WTC11 (cell line): ENCODE measurements at regions not wholly inside any gene's neighbourhood (a gene's known extent, or its start where the extent isn't known, plus 50 kb on each side); places are given as distances from the start of the nearest gene placed in this dataset.
A peak's percentile ranks its signal among the peaks of the same experiment; 100 is the strongest.

Source experiments
- ATAC-seq: fragments of 200-7000 bp; cut with Tn5 transposase; 2 replicates; pipeline ENCODE4 v1.10.0; 2021; ENCODE audit warnings: mild to moderate bottlenecking, moderate library complexity
- CTCF ChIA-PET: fragments of 300-600 bp; sonication (Branson Sonifier 250); formaldehyde crosslinking; loops from one replicate; lab custom pipeline; 2021; ENCODE audit warnings: antibody characterized with exemption; lab: Charles Lee
- POLR2A ChIA-PET: fragments of 350-600 bp; sonication (Branson Sonifier 250); formaldehyde crosslinking; loops from one replicate; lab custom pipeline; 2021; ENCODE audit warnings: antibody characterized with exemption; lab: Charles Lee
- DNase-seq: peaks from one replicate; pipeline ENCODE4 v3.0.0; 2021; ENCODE audit warnings: low spot score
- H3K27ac Mint-ChIP-seq: 2 replicates; pipeline ENCODE4 v1.8.0; 2021; ENCODE audit warnings: mixed read lengths
- H3K27me3 Mint-ChIP-seq: 2 replicates; pipeline ENCODE4 v1.8.0; 2021; ENCODE audit warnings: low read depth, mild to moderate bottlenecking, moderate library complexity, mixed read lengths
- H3K36me3 Mint-ChIP-seq: 2 replicates; pipeline ENCODE4 v1.8.0; 2021; ENCODE audit warnings: mixed read lengths
- H3K4me1 Mint-ChIP-seq: 2 replicates; pipeline ENCODE4 v1.8.0; 2022; ENCODE audit warnings: mixed read lengths
- H3K4me3 Mint-ChIP-seq: 2 replicates; pipeline ENCODE4 v1.8.0; 2021; ENCODE audit warnings: mild to moderate bottlenecking, moderate library complexity, mixed read lengths
- H3K9me3 Mint-ChIP-seq: 2 replicates; pipeline ENCODE4 v1.8.0; 2021; ENCODE audit warnings: mixed read lengths
- AR ChIP-seq: fragments of 250-450 bp; sonication (Bioruptor Pico); IDR thresholded peaks from 2 replicates; pipeline ENCODE4 v1.9.0; 2021; ENCODE audit warnings: mild to moderate bottlenecking
- CTCF ChIP-seq: fragments of 200-600 bp; IDR thresholded peaks from 2 replicates; pipeline ENCODE4 v1.8.0; 2022; ENCODE audit warnings: antibody characterized with exemption
- E2F4 ChIP-seq: sonication (generic); formaldehyde crosslinking; IDR thresholded peaks from 2 replicates; pipeline ENCODE4 v1.8.1; 2022; ENCODE audit warnings: low read depth, mild to moderate bottlenecking, moderate library complexity, missing genetic modification reagents, borderline replicate concordance
- EMX1 ChIP-seq: fragments of 250-450 bp; sonication (Bioruptor Pico); IDR thresholded peaks from 2 replicates; pipeline ENCODE4 v1.8.0; 2021; ENCODE audit warnings: mild to moderate bottlenecking
- GTF2I ChIP-seq: fragments of 250-450 bp; sonication (Bioruptor Pico); conservative IDR thresholded peaks from 2 replicates; pipeline ENCODE4 v1.4.0; 2021; ENCODE audit warnings: mild to moderate bottlenecking
- NFATC4 ChIP-seq: fragments of 250-450 bp; sonication (Bioruptor Pico); IDR thresholded peaks from 2 replicates; pipeline ENCODE4 v1.9.0; 2021; ENCODE audit warnings: mild to moderate bottlenecking
- SOX15 ChIP-seq: fragments of 250-450 bp; sonication (Bioruptor Pico); IDR thresholded peaks from 2 replicates; pipeline ENCODE4 v1.9.0; 2021; ENCODE audit warnings: mild to moderate bottlenecking
- SP1 ChIP-seq: sonication (generic); formaldehyde crosslinking; conservative IDR thresholded peaks from 2 replicates; pipeline ENCODE4 v1.8.1; 2022; ENCODE audit warnings: missing genetic modification reagents
- TP53 ChIP-seq: sonication (generic); formaldehyde crosslinking; IDR thresholded peaks from 2 replicates; pipeline ENCODE4 v1.8.1; 2023; ENCODE audit warnings: mild to moderate bottlenecking, missing genetic modification reagents
- ZNF232 ChIP-seq: sonication (generic); formaldehyde crosslinking; IDR thresholded peaks from 2 replicates; pipeline ENCODE4 v1.8.0; 2022; ENCODE audit warnings: mild to moderate bottlenecking, missing genetic modification reagents
- ZNF263 ChIP-seq: sonication (generic); formaldehyde crosslinking; IDR thresholded peaks from 2 replicates; pipeline ENCODE4 v1.8.1; 2022; ENCODE audit warnings: low read depth, mild to moderate bottlenecking, moderate library complexity, missing genetic modification reagents
- ZSCAN18 ChIP-seq: fragments of 250-450 bp; sonication (Bioruptor Pico); IDR thresholded peaks from 2 replicates; pipeline ENCODE4 v2.1.2; 2022; ENCODE audit warnings: mild to moderate bottlenecking, moderate library complexity
- TF ChIP-seq, protein P1 (sequence below): sonication (generic); formaldehyde crosslinking; IDR thresholded peaks from 2 replicates; pipeline ENCODE4 v1.8.1; 2022; ENCODE audit warnings: missing genetic modification reagents, borderline replicate concordance
- TF ChIP-seq, protein P2 (sequence below): sonication (generic); formaldehyde crosslinking; IDR thresholded peaks from 2 replicates; pipeline ENCODE4 v1.8.0; 2022; ENCODE audit warnings: mild to moderate bottlenecking, missing genetic modification reagents
- TF ChIP-seq, protein P3 (sequence below): sonication (generic); formaldehyde crosslinking; IDR thresholded peaks from 2 replicates; pipeline ENCODE4 v1.8.0; 2022; ENCODE audit warnings: mild to moderate bottlenecking, missing genetic modification reagents
- TF ChIP-seq, protein P4 (sequence below): sonication (generic); formaldehyde crosslinking; IDR thresholded peaks from 2 replicates; pipeline ENCODE4 v1.8.0; 2023; ENCODE audit warnings: mild to moderate bottlenecking, missing genetic modification reagents
- TF ChIP-seq, protein P5 (sequence below): sonication (generic); formaldehyde crosslinking; IDR thresholded peaks from 2 replicates; pipeline ENCODE4 v1.8.1; 2023; ENCODE audit warnings: mild to moderate bottlenecking, missing genetic modification reagents, borderline replicate concordance

DNA sequence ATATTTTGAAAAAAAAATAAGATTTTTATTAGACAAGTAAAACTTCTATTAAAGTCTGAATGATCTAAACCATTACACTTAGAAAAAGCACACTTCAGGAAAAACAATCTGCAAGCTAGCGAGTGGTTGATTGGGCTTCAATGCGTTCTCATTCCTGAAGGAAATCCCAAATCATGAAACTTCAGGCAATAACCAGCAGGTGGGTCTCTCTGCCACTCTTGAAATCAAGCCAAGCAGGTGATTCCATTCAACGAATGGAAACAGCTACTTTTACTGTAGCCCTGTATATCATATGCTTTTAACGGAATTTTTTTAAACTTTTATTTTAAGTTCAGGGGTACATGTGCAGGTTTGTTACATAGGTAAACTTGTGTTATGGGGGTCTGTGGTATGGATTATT is 234.5 kb upstream of the TRPM3 start:
- TF ChIP-seq ZNF232 (CRISPR knock-in tag) (no peak), GTF2I (CRISPR knock-in tag) (no peak), SP1 (no peak), CTCF (0 out of 2 replicates have a peak, but pooled peaks have one; percentile 18), TP53 (no peak), ZSCAN18 (no peak), SOX15 (CRISPR knock-in tag) (no peak)
- TF ChIP-seq, protein P1, sequence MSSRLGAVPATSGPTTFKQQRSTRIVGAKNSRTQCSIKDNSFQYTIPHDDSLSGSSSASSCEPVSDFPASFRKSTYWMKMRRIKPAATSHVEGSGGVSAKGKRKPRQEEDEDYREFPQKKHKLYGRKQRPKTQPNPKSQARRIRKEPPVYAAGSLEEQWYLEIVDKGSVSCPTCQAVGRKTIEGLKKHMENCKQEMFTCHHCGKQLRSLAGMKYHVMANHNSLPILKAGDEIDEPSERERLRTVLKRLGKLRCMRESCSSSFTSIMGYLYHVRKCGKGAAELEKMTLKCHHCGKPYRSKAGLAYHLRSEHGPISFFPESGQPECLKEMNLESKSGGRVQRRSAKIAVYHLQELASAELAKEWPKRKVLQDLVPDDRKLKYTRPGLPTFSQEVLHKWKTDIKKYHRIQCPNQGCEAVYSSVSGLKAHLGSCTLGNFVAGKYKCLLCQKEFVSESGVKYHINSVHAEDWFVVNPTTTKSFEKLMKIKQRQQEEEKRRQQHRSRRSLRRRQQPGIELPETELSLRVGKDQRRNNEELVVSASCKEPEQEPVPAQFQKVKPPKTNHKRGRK: no peak
- TF ChIP-seq, protein P2, sequence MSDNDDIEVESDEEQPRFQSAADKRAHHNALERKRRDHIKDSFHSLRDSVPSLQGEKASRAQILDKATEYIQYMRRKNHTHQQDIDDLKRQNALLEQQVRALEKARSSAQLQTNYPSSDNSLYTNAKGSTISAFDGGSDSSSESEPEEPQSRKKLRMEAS: no peak
- peak; percentile 82 for ATAC-seq
- Mint-ChIP-seq H3K4me3 (no peak overlapping the region), H3K36me3 (no peaks in the 10 kb centered on the region), H3K27me3 (no peaks in the 10 kb centered on the region), H3K4me1 (peaks cover 40% of the 10 kb centered on the region), H3K9me3 (peaks cover 4% of the 10 kb centered on the region; the same call in 1 of the 2 replicates), H3K27ac (no peak overlapping the region)
- CTCF ChIA-PET: interaction anchor here (0.6 to 3.6 kb wide), 24 partner anchors 8 to 283 kb away, joined by 3 to 20 read pairs (median 3); no protein-coding TSS in a partner anchor
- DNase-seq: peak; percentile 21
- POLR2A ChIA-PET: no interaction called here

DNA sequence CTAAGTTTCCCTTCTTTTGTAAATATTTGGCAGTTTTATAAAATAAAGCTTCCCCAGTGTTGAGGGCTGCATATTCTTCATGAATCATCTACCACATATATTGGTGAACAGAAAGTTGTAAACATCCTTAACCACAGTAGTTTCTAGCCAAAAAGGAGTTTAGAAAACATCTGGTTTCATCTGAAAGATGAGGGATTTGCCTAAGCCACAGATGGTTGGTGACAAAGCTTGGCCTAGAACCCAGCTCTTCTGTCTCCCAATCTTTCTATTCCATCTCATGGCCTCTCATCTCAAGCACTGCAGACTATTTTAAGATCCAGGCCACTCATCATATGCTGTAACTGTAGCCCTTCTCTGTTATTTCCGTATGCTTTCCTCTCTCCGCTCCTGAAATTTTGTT is 232.3 kb upstream of the TRPM3 start:
- no peak for ATAC-seq
- H3K4me3 Mint-ChIP-seq: no peak overlapping the region
- no peak for TF ChIP-seq NFATC4 (CRISPR knock-in tag)
- TF ChIP-seq, protein P3, sequence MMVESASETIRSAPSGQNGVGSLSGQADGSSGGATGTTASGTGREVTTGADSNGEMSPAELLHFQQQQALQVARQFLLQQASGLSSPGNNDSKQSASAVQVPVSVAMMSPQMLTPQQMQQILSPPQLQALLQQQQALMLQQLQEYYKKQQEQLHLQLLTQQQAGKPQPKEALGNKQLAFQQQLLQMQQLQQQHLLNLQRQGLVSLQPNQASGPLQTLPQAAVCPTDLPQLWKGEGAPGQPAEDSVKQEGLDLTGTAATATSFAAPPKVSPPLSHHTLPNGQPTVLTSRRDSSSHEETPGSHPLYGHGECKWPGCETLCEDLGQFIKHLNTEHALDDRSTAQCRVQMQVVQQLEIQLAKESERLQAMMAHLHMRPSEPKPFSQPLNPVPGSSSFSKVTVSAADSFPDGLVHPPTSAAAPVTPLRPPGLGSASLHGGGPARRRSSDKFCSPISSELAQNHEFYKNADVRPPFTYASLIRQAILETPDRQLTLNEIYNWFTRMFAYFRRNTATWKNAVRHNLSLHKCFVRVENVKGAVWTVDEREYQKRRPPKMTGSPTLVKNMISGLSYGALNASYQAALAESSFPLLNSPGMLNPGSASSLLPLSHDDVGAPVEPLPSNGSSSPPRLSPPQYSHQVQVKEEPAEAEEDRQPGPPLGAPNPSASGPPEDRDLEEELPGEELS (CRISPR knock-in tag): no peak
- TF ChIP-seq, protein P4, sequence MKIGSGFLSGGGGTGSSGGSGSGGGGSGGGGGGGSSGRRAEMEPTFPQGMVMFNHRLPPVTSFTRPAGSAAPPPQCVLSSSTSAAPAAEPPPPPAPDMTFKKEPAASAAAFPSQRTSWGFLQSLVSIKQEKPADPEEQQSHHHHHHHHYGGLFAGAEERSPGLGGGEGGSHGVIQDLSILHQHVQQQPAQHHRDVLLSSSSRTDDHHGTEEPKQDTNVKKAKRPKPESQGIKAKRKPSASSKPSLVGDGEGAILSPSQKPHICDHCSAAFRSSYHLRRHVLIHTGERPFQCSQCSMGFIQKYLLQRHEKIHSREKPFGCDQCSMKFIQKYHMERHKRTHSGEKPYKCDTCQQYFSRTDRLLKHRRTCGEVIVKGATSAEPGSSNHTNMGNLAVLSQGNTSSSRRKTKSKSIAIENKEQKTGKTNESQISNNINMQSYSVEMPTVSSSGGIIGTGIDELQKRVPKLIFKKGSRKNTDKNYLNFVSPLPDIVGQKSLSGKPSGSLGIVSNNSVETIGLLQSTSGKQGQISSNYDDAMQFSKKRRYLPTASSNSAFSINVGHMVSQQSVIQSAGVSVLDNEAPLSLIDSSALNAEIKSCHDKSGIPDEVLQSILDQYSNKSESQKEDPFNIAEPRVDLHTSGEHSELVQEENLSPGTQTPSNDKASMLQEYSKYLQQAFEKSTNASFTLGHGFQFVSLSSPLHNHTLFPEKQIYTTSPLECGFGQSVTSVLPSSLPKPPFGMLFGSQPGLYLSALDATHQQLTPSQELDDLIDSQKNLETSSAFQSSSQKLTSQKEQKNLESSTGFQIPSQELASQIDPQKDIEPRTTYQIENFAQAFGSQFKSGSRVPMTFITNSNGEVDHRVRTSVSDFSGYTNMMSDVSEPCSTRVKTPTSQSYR: no peak
- TF ChIP-seq ZNF263 (CRISPR knock-in tag): no peak
- no peak for TF ChIP-seq EMX1 (CRISPR knock-in tag)
- TF ChIP-seq, protein P5, sequence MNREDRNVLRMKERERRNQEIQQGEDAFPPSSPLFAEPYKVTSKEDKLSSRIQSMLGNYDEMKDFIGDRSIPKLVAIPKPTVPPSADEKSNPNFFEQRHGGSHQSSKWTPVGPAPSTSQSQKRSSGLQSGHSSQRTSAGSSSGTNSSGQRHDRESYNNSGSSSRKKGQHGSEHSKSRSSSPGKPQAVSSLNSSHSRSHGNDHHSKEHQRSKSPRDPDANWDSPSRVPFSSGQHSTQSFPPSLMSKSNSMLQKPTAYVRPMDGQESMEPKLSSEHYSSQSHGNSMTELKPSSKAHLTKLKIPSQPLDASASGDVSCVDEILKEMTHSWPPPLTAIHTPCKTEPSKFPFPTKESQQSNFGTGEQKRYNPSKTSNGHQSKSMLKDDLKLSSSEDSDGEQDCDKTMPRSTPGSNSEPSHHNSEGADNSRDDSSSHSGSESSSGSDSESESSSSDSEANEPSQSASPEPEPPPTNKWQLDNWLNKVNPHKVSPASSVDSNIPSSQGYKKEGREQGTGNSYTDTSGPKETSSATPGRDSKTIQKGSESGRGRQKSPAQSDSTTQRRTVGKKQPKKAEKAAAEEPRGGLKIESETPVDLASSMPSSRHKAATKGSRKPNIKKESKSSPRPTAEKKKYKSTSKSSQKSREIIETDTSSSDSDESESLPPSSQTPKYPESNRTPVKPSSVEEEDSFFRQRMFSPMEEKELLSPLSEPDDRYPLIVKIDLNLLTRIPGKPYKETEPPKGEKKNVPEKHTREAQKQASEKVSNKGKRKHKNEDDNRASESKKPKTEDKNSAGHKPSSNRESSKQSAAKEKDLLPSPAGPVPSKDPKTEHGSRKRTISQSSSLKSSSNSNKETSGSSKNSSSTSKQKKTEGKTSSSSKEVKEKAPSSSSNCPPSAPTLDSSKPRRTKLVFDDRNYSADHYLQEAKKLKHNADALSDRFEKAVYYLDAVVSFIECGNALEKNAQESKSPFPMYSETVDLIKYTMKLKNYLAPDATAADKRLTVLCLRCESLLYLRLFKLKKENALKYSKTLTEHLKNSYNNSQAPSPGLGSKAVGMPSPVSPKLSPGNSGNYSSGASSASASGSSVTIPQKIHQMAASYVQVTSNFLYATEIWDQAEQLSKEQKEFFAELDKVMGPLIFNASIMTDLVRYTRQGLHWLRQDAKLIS (CRISPR knock-in tag): no peak
- no peak for TF ChIP-seq AR (CRISPR knock-in tag)
- no peak for TF ChIP-seq E2F4 (CRISPR knock-in tag)
- no peak for TF ChIP-seq SOX15 (CRISPR knock-in tag)

More for the DNA sequence above, 232.3 kb upstream of the TRPM3 start:
- no peak overlapping the region for H3K27ac Mint-ChIP-seq
- CTCF ChIA-PET: interaction anchor here (1.5 to 3.6 kb wide), 2 partner anchors 69 to 415 kb away, joined by 3 to 19 read pairs; no protein-coding TSS in a partner anchor
- no peak for DNase-seq
- H3K9me3 Mint-ChIP-seq: peaks cover 4% of the 10 kb centered on the region; the same call in 1 of the 2 replicates
- POLR2A ChIA-PET: no interaction called here
- peaks cover 41% of the 10 kb centered on the region for H3K4me1 Mint-ChIP-seq
- H3K36me3 Mint-ChIP-seq: no peaks in the 10 kb centered on the region
- H3K27me3 Mint-ChIP-seq: no peaks in the 10 kb centered on the region
